ENCODE measurements at regions not wholly inside any gene's neighbourhood (a gene's known extent, or its start where the extent isn't known, plus 50 kb on each side); places are given as distances from the start of the nearest gene placed in this dataset.
A peak's percentile ranks its signal among the peaks of the same experiment; 100 is the strongest.

DNA sequence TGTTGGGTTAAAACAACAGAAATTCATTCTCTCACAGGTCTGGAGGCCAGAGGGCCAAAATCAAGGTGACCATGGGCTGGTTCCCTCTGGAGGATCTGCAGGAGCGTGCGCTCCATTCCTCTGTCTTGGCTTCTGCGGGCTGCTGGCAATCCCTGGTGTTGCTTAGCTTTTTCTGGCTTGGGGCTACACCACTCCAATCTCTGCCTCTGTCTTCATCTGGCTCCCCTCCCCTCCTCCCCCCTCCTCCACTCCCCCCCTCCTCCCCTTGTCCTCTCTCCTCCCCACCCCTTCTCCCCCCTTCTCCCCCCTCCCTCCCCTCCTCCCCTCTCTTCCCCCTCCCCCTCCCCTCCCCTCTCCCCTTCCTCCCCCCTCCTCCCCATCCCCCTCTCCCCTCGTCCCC is 321.3 kb upstream of the ARID1B start:
- H3K27ac ChIP-seq = no peak overlapping the region
- intact Hi-C loops (cut with DNase I) = no loop called here
- no peak for DNase-seq (ENCODE audit: low spot score)
- 93% methylated on average over 3 of the region's 4 CpGs for WGBS
- no peak overlapping the region for H3K4me3 ChIP-seq
- TF ChIP-seq, protein P1, sequence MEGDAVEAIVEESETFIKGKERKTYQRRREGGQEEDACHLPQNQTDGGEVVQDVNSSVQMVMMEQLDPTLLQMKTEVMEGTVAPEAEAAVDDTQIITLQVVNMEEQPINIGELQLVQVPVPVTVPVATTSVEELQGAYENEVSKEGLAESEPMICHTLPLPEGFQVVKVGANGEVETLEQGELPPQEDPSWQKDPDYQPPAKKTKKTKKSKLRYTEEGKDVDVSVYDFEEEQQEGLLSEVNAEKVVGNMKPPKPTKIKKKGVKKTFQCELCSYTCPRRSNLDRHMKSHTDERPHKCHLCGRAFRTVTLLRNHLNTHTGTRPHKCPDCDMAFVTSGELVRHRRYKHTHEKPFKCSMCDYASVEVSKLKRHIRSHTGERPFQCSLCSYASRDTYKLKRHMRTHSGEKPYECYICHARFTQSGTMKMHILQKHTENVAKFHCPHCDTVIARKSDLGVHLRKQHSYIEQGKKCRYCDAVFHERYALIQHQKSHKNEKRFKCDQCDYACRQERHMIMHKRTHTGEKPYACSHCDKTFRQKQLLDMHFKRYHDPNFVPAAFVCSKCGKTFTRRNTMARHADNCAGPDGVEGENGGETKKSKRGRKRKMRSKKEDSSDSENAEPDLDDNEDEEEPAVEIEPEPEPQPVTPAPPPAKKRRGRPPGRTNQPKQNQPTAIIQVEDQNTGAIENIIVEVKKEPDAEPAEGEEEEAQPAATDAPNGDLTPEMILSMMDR (IDR thresholded peaks at IDR 0.05) = no peak
- TF ChIP-seq POLR2A (IDR thresholded peaks at IDR 0.05) = no peak
- TF ChIP-seq POLR2AphosphoS5 (IDR thresholded peaks at IDR 0.05) = no peak
- H3K36me3 ChIP-seq = no peaks in the 10 kb centered on the region
- H3K27me3 ChIP-seq (replicated peaks; ENCODE audit: insufficient read depth) = no peaks in the 10 kb centered on the region
- H3K9me3 ChIP-seq = no peaks in the 10 kb centered on the region
- H3K4me1 ChIP-seq (replicated peaks) = no peaks in the 10 kb centered on the region

DNA sequence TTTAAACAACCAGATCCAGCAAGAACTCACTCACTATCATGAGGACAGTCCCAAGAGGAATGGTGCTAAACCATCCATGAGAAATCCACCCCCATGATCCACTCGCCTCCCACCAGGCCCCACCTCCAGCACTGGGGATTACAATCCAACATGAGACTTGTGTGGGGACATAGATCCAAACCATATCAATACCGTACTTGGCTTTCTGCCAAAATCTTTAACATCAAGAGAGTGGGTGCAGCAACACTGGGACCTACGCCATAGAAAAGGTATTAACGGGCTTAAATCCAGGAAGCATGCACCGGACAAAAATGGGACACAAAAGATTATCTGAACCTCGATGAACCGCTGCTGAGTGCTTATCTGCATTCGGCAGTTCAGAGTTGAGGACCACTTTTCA is 322.3 kb upstream of the ARID1B start:
- TF ChIP-seq POLR2A (IDR thresholded peaks at IDR 0.05) (no peak), POLR2AphosphoS5 (IDR thresholded peaks at IDR 0.05) (no peak)
- TF ChIP-seq, protein P1 (IDR thresholded peaks at IDR 0.05) = no peak
- WGBS = 86% methylated on average over 8 of the region's 8 CpGs
- H3K27me3 ChIP-seq (replicated peaks; ENCODE audit: insufficient read depth) = no peaks in the 10 kb centered on the region
- no peaks in the 10 kb centered on the region for H3K9me3 ChIP-seq
- H3K27ac ChIP-seq = no peak overlapping the region
- intact Hi-C loops (cut with DNase I) = no loop called here
- no peak for DNase-seq (ENCODE audit: low spot score)
- no peaks in the 10 kb centered on the region for H3K4me1 ChIP-seq (replicated peaks)
- no peak overlapping the region for H3K4me3 ChIP-seq
- H3K36me3 ChIP-seq = no peaks in the 10 kb centered on the region

DNA sequence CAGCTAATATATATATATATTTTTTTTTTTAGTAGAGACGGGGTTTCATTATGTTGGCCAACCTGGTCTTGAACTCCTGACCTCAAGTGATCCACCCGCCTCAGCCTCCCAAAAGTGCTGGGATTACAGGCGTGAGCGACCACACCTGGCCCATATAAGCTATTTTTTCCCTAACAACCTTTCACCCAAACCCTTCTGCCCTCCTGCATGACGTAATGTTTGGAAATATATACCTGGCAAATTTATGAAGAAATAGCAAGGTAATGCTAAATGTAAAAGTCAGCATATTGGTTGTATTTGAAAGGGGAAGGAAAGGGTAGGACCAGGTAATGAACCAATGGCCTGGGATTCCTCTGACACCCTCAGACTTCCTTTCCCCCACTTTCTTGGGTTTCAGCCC is 325.5 kb upstream of the ARID1B start:
- WGBS = 97% methylated on average over 5 of the region's 5 CpGs
- no peaks in the 10 kb centered on the region for H3K4me1 ChIP-seq (replicated peaks)
- H3K27ac ChIP-seq = no peak overlapping the region
- H3K36me3 ChIP-seq = no peaks in the 10 kb centered on the region
- TF ChIP-seq POLR2A (IDR thresholded peaks at IDR 0.05) (no peak), POLR2AphosphoS5 (IDR thresholded peaks at IDR 0.05) (no peak)
- TF ChIP-seq, protein P1 (IDR thresholded peaks at IDR 0.05) = no peak
- H3K27me3 ChIP-seq (replicated peaks; ENCODE audit: insufficient read depth) = no peaks in the 10 kb centered on the region
- DNase-seq (ENCODE audit: low spot score) = no peak
- no peaks in the 10 kb centered on the region for H3K9me3 ChIP-seq
- intact Hi-C loops (cut with DNase I) = no loop called here
- H3K4me3 ChIP-seq = no peak overlapping the region

DNA sequence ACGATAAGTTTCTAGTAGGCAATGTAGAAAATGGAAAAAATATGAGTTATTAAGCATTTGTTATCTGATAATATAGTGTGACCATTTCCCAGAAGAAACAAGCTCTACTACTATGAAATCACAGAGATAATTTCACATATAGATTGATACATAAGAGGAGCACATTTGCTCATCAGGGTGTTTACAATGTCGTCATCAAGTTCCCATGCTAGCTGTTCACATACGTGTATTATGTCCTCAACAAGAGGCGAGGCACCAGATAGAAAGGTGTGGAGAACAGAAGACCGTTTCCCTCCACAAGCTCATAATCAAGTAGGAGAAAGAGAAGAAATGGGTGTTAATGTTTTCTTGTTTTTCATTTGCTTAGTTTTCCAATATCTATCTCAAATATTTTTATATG is 326.1 kb upstream of the ARID1B start:
- H3K27ac ChIP-seq = no peak overlapping the region
- H3K4me3 ChIP-seq = no peak overlapping the region
- no peaks in the 10 kb centered on the region for H3K27me3 ChIP-seq (replicated peaks; ENCODE audit: insufficient read depth)
- no peak for DNase-seq (ENCODE audit: low spot score)
- intact Hi-C loops (cut with DNase I) = no loop called here
- TF ChIP-seq, protein P1 (IDR thresholded peaks at IDR 0.05) = no peak
- TF ChIP-seq POLR2AphosphoS5 (IDR thresholded peaks at IDR 0.05) = no peak
- H3K4me1 ChIP-seq (replicated peaks) = no peaks in the 10 kb centered on the region
- H3K9me3 ChIP-seq = no peaks in the 10 kb centered on the region
- no peaks in the 10 kb centered on the region for H3K36me3 ChIP-seq
- WGBS = 87% methylated on average over 5 of the region's 5 CpGs

DNA sequence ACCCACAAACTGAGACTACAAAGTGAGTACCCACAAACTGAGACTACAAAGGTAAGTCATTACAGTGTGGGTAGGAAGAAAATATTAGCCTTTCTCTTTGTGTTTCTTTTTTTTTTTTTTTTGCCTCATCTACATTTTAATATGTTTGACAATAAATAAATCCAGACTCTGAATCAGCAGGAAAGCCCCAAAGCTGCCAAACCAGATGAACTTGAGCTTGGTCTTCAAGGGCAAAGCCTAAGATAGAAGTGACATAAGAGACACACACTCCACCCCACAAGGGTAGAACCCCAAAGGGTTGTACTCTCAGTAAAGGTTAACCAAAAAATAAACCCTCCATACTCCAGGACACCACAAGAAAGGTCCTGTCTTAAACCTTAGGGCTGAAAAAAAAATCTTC is 326.8 kb upstream of the ARID1B start:
- intact Hi-C loops (cut with DNase I) = no loop called here
- peak; percentile 54 for DNase-seq (ENCODE audit: low spot score)
- TF ChIP-seq POLR2AphosphoS5 (IDR thresholded peaks at IDR 0.05) (peak; percentile 35), POLR2A (IDR thresholded peaks at IDR 0.05) (no peak)
- TF ChIP-seq, protein P1 (IDR thresholded peaks at IDR 0.05) = no peak

More for the DNA sequence above, 326.8 kb upstream of the ARID1B start:
- no peaks in the 10 kb centered on the region for H3K27me3 ChIP-seq (replicated peaks; ENCODE audit: insufficient read depth)
- no peaks in the 10 kb centered on the region for H3K36me3 ChIP-seq
- no peak overlapping the region for H3K27ac ChIP-seq
- H3K9me3 ChIP-seq = no peaks in the 10 kb centered on the region
- no peaks in the 10 kb centered on the region for H3K4me1 ChIP-seq (replicated peaks)
- H3K4me3 ChIP-seq = no peak overlapping the region

All from prostate gland (tissue), 2 donors.